GM10266 (cell line): ENCODE measurements at regions not wholly inside any gene's neighbourhood (a gene's known extent, or its start where the extent isn't known, plus 50 kb on each side); places are given as distances from the start of the nearest gene placed in this dataset.

ENCODE experiments used
- DNase-seq: peaks from one replicate; pipeline ENCODE4 v3.0.0; 2012; ENCODE audit errors: extremely low spot score
- TF ChIP-seq, protein P1 (sequence below): IDR thresholded peaks from 2 replicates; pipeline ENCODE4 v1.5.1; 2012; ENCODE audit warnings: mild to moderate bottlenecking, low read depth; ENCODE audit not compliant: control insufficient read depth, insufficient read depth; ENCODE audit errors: missing control alignments

- TF ChIP-seq, protein P1, sequence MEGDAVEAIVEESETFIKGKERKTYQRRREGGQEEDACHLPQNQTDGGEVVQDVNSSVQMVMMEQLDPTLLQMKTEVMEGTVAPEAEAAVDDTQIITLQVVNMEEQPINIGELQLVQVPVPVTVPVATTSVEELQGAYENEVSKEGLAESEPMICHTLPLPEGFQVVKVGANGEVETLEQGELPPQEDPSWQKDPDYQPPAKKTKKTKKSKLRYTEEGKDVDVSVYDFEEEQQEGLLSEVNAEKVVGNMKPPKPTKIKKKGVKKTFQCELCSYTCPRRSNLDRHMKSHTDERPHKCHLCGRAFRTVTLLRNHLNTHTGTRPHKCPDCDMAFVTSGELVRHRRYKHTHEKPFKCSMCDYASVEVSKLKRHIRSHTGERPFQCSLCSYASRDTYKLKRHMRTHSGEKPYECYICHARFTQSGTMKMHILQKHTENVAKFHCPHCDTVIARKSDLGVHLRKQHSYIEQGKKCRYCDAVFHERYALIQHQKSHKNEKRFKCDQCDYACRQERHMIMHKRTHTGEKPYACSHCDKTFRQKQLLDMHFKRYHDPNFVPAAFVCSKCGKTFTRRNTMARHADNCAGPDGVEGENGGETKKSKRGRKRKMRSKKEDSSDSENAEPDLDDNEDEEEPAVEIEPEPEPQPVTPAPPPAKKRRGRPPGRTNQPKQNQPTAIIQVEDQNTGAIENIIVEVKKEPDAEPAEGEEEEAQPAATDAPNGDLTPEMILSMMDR: no peak
- no peak for DNase-seq
Observed at GRCh38 chr4:128347175-128347868, 59.7 kb upstream of the PGRMC2 start.

GRCh38 chr4:128346054-128346716 lies 58.6 kb upstream of the PGRMC2 start:
- DNase-seq: no peak
- TF ChIP-seq, protein P1: no peak

DNA sequence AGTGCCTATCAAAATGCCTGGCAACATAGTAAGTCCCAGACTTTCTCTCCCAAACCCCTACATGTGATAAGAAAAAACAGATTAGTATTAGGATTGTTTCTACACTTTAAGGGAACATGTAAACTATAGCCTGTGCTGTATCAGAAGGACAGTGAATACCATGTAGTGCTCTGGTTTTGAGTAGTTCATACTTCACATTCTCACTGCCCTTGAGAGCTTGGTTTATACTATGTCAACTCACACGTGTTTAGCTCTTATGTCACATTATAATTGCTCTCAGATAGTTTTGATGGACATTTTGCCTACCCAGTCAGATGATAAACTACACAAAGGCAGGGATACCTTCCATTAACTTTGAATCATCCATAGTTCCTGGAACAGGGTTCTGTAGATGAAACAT lies 58.0 kb upstream of the PGRMC2 start:
- no peak for DNase-seq
- TF ChIP-seq, protein P1: no peak

GRCh38 chr4:128342762-128343161 lies 55.1 kb upstream of the PGRMC2 start:
- TF ChIP-seq, protein P1: no peak
- no peak for DNase-seq

GRCh38 chr4:128341634-128342033 lies 54.0 kb upstream of the PGRMC2 start:
- TF ChIP-seq, protein P1: no peak
- no peak for DNase-seq

- TF ChIP-seq, protein P1: no peak
- no peak for DNase-seq
Observed at GRCh38 chr4:128338634-128339355, 51.2 kb upstream of the PGRMC2 start.
